K562 (cell line): ENCODE measurements at regions not wholly inside any gene's neighbourhood (a gene's known extent, or its start where the extent isn't known, plus 50 kb on each side); places are given as distances from the start of the nearest gene placed in this dataset.

Source experiments
- CC2D1A ChIP-seq: fragments of 450-650 bp; IDR thresholded peaks from 2 replicates; pipeline ENCODE4 v1.6.1; 2017; ENCODE audit warnings: mild to moderate bottlenecking
- FOXA1 ChIP-seq: fragments of 450-650 bp; IDR thresholded peaks from 2 replicates; pipeline ENCODE4 v1.6.1; 2016; ENCODE audit warnings: mild to moderate bottlenecking, borderline replicate concordance
- MIER1 ChIP-seq: fragments of 450-650 bp; IDR thresholded peaks from 2 replicates; pipeline ENCODE4 v1.6.1; 2016; ENCODE audit warnings: antibody characterized with exemption, mild to moderate bottlenecking, low read depth
- MTA2 ChIP-seq: fragments of 450-650 bp; IDR thresholded peaks from 2 replicates; pipeline ENCODE4 v1.6.1; 2016; ENCODE audit warnings: low read depth
- ZNF134 ChIP-seq: fragments of 250-450 bp; sonication (Bioruptor Pico); conservative IDR thresholded peaks from 2 replicates; pipeline ENCODE4 v1.4.0; 2020
- ZNF324 ChIP-seq: fragments of 250-450 bp; sonication (Bioruptor Pico); IDR thresholded peaks from 2 replicates; pipeline ENCODE4 v1.4.0; 2020; ENCODE audit warnings: mild to moderate bottlenecking
- TF ChIP-seq, protein P1 (sequence below): fragments of 250-450 bp; sonication (Bioruptor Pico); IDR thresholded peaks from 2 replicates; pipeline ENCODE4 v1.4.0; 2020; ENCODE audit warnings: mild to moderate bottlenecking, moderate library complexity
- TF ChIP-seq, protein P2 (sequence below): fragments of 450-650 bp; formaldehyde crosslinking; IDR thresholded peaks from 2 replicates; pipeline ENCODE4 v1.4.0; 2020; ENCODE audit warnings: mild to moderate bottlenecking, moderate library complexity

- TF ChIP-seq, protein P1, sequence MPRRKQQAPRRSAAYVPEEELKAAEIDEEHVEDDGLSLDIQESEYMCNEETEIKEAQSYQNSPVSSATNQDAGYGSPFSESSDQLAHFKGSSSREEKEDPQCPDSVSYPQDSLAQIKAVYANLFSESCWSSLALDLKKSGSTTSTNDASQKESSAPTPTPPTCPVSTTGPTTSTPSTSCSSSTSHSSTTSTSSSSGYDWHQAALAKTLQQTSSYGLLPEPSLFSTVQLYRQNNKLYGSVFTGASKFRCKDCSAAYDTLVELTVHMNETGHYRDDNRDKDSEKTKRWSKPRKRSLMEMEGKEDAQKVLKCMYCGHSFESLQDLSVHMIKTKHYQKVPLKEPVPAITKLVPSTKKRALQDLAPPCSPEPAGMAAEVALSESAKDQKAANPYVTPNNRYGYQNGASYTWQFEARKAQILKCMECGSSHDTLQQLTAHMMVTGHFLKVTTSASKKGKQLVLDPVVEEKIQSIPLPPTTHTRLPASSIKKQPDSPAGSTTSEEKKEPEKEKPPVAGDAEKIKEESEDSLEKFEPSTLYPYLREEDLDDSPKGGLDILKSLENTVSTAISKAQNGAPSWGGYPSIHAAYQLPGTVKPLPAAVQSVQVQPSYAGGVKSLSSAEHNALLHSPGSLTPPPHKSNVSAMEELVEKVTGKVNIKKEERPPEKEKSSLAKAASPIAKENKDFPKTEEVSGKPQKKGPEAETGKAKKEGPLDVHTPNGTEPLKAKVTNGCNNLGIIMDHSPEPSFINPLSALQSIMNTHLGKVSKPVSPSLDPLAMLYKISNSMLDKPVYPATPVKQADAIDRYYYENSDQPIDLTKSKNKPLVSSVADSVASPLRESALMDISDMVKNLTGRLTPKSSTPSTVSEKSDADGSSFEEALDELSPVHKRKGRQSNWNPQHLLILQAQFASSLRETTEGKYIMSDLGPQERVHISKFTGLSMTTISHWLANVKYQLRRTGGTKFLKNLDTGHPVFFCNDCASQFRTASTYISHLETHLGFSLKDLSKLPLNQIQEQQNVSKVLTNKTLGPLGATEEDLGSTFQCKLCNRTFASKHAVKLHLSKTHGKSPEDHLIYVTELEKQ: no peak
- TF ChIP-seq MIER1 (no peak), MTA2 (no peak), CC2D1A (no peak), ZNF134 (CRISPR knock-in tag) (no peak), ZNF324 (CRISPR knock-in tag) (no peak), FOXA1 (no peak)
- TF ChIP-seq, protein P2, sequence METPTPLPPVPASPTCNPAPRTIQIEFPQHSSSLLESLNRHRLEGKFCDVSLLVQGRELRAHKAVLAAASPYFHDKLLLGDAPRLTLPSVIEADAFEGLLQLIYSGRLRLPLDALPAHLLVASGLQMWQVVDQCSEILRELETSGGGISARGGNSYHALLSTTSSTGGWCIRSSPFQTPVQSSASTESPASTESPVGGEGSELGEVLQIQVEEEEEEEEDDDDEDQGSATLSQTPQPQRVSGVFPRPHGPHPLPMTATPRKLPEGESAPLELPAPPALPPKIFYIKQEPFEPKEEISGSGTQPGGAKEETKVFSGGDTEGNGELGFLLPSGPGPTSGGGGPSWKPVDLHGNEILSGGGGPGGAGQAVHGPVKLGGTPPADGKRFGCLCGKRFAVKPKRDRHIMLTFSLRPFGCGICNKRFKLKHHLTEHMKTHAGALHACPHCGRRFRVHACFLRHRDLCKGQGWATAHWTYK: no peak
- TF ChIP-seq, all 486 proteins: peak for 0
Observed at GRCh38 chr20:39624316-39624715, 662.2 kb downstream of the DHX35 start (continued).
